ENCODE measurements at regions not wholly inside any gene's neighbourhood (a gene's known extent, or its start where the extent isn't known, plus 50 kb on each side); places are given as distances from the start of the nearest gene placed in this dataset.

GRCh38 chr6:101281266-101281665, 112.2 kb upstream of the GRIK2 start:
- H3K27ac ChIP-seq = no peak overlapping the region
- TF ChIP-seq CTCF (IDR thresholded peaks at IDR 0.05) = no peak
- DNase-seq (ENCODE audit: low spot score) = no peak
- no peak overlapping the region for H3K4me3 ChIP-seq

- no peak overlapping the region for H3K27ac ChIP-seq
- TF ChIP-seq CTCF (IDR thresholded peaks at IDR 0.05) = no peak
- H3K4me3 ChIP-seq = no peak overlapping the region
- DNase-seq (ENCODE audit: low spot score) = no peak
Observed at GRCh38 chr6:101284131-101284530, 109.4 kb upstream of the GRIK2 start.

- no peak for TF ChIP-seq CTCF (IDR thresholded peaks at IDR 0.05)
- Histone ChIP-seq H3K27ac (no peak overlapping the region), H3K4me3 (no peak overlapping the region)
- no peak for DNase-seq (ENCODE audit: low spot score)
Observed at GRCh38 chr6:101286146-101286545, 107.4 kb upstream of the GRIK2 start.

- no peak for TF ChIP-seq CTCF (IDR thresholded peaks at IDR 0.05)
- Histone ChIP-seq H3K27ac (no peak overlapping the region), H3K4me3 (no peak overlapping the region)
- DNase-seq (ENCODE audit: low spot score) = no peak
Observed at GRCh38 chr6:101290346-101290745, 103.2 kb upstream of the GRIK2 start.

GRCh38 chr6:101294051-101294638, 99.4 kb upstream of the GRIK2 start:
- Histone ChIP-seq H3K4me3 (no peak overlapping the region), H3K27ac (no peak overlapping the region)
- no peak for DNase-seq (ENCODE audit: low spot score)
- TF ChIP-seq CTCF (IDR thresholded peaks at IDR 0.05) = no peak

GRCh38 chr6:101294676-101295075, 98.8 kb upstream of the GRIK2 start:
- H3K4me3 ChIP-seq = no peak overlapping the region
- no peak overlapping the region for H3K27ac ChIP-seq
- no peak for TF ChIP-seq CTCF (IDR thresholded peaks at IDR 0.05)
- no peak for DNase-seq (ENCODE audit: low spot score)

- H3K4me3 ChIP-seq = no peak overlapping the region
- TF ChIP-seq CTCF (IDR thresholded peaks at IDR 0.05) = no peak
Observed at GRCh38 chr6:101296169-101296960, 97.1 kb upstream of the GRIK2 start.

More at GRCh38 chr6:101296169-101296960, 97.1 kb upstream of the GRIK2 start:
- H3K27ac ChIP-seq = no peak overlapping the region
- DNase-seq (ENCODE audit: low spot score) = no peak
